Adrenal gland (tissue), 5 donors: ENCODE measurements at regions not wholly inside any gene's neighbourhood (a gene's known extent, or its start where the extent isn't known, plus 50 kb on each side); places are given as distances from the start of the nearest gene placed in this dataset.

ENCODE experiments used
- POLR2A ChIP-seq, 2 donors: fragments of 450-650 bp; IDR thresholded peaks; one replicate each; pipeline ENCODE4 v1.6.1; 2017; ENCODE audit warnings: antibody characterized with exemption in 2 of 2, mild to moderate bottlenecking in 2 of 2, moderate library complexity in 1 of 2
- TF ChIP-seq, protein P1 (sequence below), 6 experiments: fragments of 450-650 bp in 4 of 6; fragments of 200-600 bp in 2 of 6; sonication (generic) in 1 of 6; IDR thresholded peaks; 1 replicate in 5 of 6; 2 replicates in 1 of 6; pipeline versions ENCODE4 v1.5.1 to v1.8.0; 2016 to 2021; ENCODE audit warnings: antibody characterized with exemption in 6 of 6, mild to moderate bottlenecking in 2 of 6, moderate library complexity in 1 of 6
- donor health status: DM: no; HTN: no; CAD: no.

DNA sequence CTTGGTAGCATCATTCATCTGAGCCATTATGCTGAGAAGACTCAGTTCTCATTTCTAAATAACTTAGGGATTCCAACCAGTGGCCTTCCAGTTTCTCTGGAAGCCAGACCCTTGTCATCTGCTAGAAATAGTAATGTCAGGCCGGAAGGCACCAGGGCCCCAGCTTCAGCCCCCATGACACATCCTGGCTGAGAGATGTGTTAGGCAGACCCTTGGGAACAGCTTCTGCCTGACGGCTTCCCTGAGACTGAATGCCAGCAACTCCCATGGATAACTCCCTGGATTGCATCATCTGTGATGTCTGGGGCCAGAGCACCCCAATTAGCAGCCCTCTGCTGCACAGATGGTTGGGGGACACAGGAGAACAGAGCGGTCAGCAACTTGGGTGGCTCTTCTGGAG lies 583.5 kb upstream of the TBX3 start:
- TF ChIP-seq, protein P1, sequence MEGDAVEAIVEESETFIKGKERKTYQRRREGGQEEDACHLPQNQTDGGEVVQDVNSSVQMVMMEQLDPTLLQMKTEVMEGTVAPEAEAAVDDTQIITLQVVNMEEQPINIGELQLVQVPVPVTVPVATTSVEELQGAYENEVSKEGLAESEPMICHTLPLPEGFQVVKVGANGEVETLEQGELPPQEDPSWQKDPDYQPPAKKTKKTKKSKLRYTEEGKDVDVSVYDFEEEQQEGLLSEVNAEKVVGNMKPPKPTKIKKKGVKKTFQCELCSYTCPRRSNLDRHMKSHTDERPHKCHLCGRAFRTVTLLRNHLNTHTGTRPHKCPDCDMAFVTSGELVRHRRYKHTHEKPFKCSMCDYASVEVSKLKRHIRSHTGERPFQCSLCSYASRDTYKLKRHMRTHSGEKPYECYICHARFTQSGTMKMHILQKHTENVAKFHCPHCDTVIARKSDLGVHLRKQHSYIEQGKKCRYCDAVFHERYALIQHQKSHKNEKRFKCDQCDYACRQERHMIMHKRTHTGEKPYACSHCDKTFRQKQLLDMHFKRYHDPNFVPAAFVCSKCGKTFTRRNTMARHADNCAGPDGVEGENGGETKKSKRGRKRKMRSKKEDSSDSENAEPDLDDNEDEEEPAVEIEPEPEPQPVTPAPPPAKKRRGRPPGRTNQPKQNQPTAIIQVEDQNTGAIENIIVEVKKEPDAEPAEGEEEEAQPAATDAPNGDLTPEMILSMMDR (IDR thresholded peaks at IDR 0.05): no peak
- no peak for TF ChIP-seq POLR2A (IDR thresholded peaks at IDR 0.05)
